NB4 (cell line): ENCODE measurements at regions not wholly inside any gene's neighbourhood (a gene's known extent, or its start where the extent isn't known, plus 50 kb on each side); places are given as distances from the start of the nearest gene placed in this dataset.
"Not testable (repeated sequence)": the region's sequence is repeated elsewhere in the genome, so short reads cannot be mapped to it uniquely, and the experiment has no call there.

ENCODE experiments used
- DNase-seq: peaks from one replicate; pipeline ENCODE4 v3.0.0; 2010; ENCODE audit warnings: low read depth
- H3K4me3 ChIP-seq: one replicate; pipeline ENCODE4 v1.5.1; 2011; ENCODE audit warnings: mild to moderate bottlenecking, low read depth, low read length, moderate library complexity
- CTCF ChIP-seq: IDR thresholded peaks from one replicate; pipeline ENCODE4 v1.5.1; 2012; ENCODE audit warnings: low read depth, low read length
- MAX ChIP-seq: IDR thresholded peaks from 2 replicates; pipeline ENCODE4 v1.6.1; 2011; ENCODE audit warnings: low read depth, low read length
- MYC ChIP-seq: IDR thresholded peaks from 2 replicates; pipeline ENCODE4 v1.6.1; 2011; ENCODE audit warnings: low read depth, low read length
- POLR2A ChIP-seq: IDR thresholded peaks from 2 replicates; pipeline ENCODE4 v1.6.1; 2011; ENCODE audit warnings: mild to moderate bottlenecking; ENCODE audit not compliant: insufficient read length; ENCODE audit errors: extremely low read depth

GRCh38 chr17:12195418-12195817, 174.7 kb downstream of the MAP2K4 start:
- no peak overlapping the region for H3K4me3 ChIP-seq
- no peak for DNase-seq
- no peak for TF ChIP-seq POLR2A
- TF ChIP-seq MYC = no peak
- TF ChIP-seq MAX = no peak
- no peak for TF ChIP-seq CTCF

GRCh38 chr17:12201294-12201880, 180.7 kb downstream of the MAP2K4 start:
- no peak for TF ChIP-seq MYC
- H3K4me3 ChIP-seq = no peak overlapping the region
- DNase-seq = no peak

GRCh38 chr17:12209632-12210191, 189.0 kb downstream of the MAP2K4 start:
- no peak overlapping the region for H3K4me3 ChIP-seq
- DNase-seq = no peak
- no peak for TF ChIP-seq CTCF
- TF ChIP-seq MAX = no peak
- TF ChIP-seq POLR2A = no peak
- TF ChIP-seq MYC = no peak

- DNase-seq, H3K4me3 ChIP-seq: not testable (repeated sequence)
Measured at GRCh38 chr17:12220714-12221439, 200.2 kb downstream of the MAP2K4 start.

- no peak for DNase-seq
- H3K4me3 ChIP-seq = no peak overlapping the region
- TF ChIP-seq CTCF = no peak
- no peak for TF ChIP-seq POLR2A
- no peak for TF ChIP-seq MYC
- no peak for TF ChIP-seq MAX
Measured at GRCh38 chr17:12222392-12222791, 201.7 kb downstream of the MAP2K4 start.

- H3K4me3 ChIP-seq = no peak overlapping the region
- TF ChIP-seq MYC = no peak
- TF ChIP-seq CTCF = no peak
- no peak for TF ChIP-seq MAX
- TF ChIP-seq POLR2A = no peak
- no peak for DNase-seq
Measured at GRCh38 chr17:12227547-12227946, 206.9 kb downstream of the MAP2K4 start.

GRCh38 chr17:12229335-12229734, 208.7 kb downstream of the MAP2K4 start:
- no peak for TF ChIP-seq CTCF
- no peak for TF ChIP-seq POLR2A
- no peak for TF ChIP-seq MYC
- TF ChIP-seq MAX = no peak
- no peak for DNase-seq
- H3K4me3 ChIP-seq = no peak overlapping the region
